ENCODE measurements at regions not wholly inside any gene's neighbourhood (a gene's known extent, or its start where the extent isn't known, plus 50 kb on each side); places are given as distances from the start of the nearest gene placed in this dataset.

- DNase-seq (ENCODE audit: low read depth in 4 of 4, low spot score in 2 of 4), result no peak
Measured at GRCh38 chr2:62370321-62371250, 135.4 kb downstream of the TMEM17 start.

GRCh38 chr2:62369541-62370202 lies 136.3 kb downstream of the TMEM17 start:
- DNase-seq (ENCODE audit: low read depth in 4 of 4, low spot score in 2 of 4), result no peak

- no peak for DNase-seq (ENCODE audit: low read depth in 4 of 4, low spot score in 2 of 4)
Measured at GRCh38 chr2:62364791-62365528, 141.0 kb downstream of the TMEM17 start.

- no peak for DNase-seq (ENCODE audit: low read depth in 4 of 4, low spot score in 2 of 4)
Measured at GRCh38 chr2:62363166-62363565, 142.8 kb downstream of the TMEM17 start.

GRCh38 chr2:62362561-62362960 lies 143.4 kb downstream of the TMEM17 start:
- no peak for DNase-seq (ENCODE audit: low read depth in 4 of 4, low spot score in 2 of 4)

- no peak for DNase-seq (ENCODE audit: low read depth in 4 of 4, low spot score in 2 of 4)
Measured at GRCh38 chr2:62361964-62362363, 144.0 kb downstream of the TMEM17 start.

GRCh38 chr2:62354771-62355561 lies 151.0 kb downstream of the TMEM17 start:
- no peak for DNase-seq (ENCODE audit: low read depth in 4 of 4, low spot score in 2 of 4)

- no peak for DNase-seq (ENCODE audit: low read depth in 4 of 4, low spot score in 2 of 4)
Measured at GRCh38 chr2:62352031-62352430, 154.0 kb downstream of the TMEM17 start.

GRCh38 chr2:62349788-62350187 lies 153.9 kb downstream of the B3GNT2 start:
- DNase-seq (ENCODE audit: low read depth in 4 of 4, low spot score in 2 of 4), result no peak

GRCh38 chr2:62348700-62349099 lies 152.8 kb downstream of the B3GNT2 start:
- DNase-seq (ENCODE audit: low read depth in 4 of 4, low spot score in 2 of 4), result no peak

- no peak for DNase-seq (ENCODE audit: low read depth in 4 of 4, low spot score in 2 of 4)
Measured at GRCh38 chr2:62347563-62348270, 151.8 kb downstream of the B3GNT2 start.

GRCh38 chr2:62344472-62344871 lies 148.6 kb downstream of the B3GNT2 start:
- no peak for DNase-seq (ENCODE audit: low read depth in 4 of 4, low spot score in 2 of 4)

GRCh38 chr2:62343636-62344337 lies 147.9 kb downstream of the B3GNT2 start:
- no peak for DNase-seq (ENCODE audit: low read depth in 4 of 4, low spot score in 2 of 4)

GRCh38 chr2:62343206-62343605 lies 147.3 kb downstream of the B3GNT2 start:
- no peak for DNase-seq (ENCODE audit: low read depth in 4 of 4, low spot score in 2 of 4)

GRCh38 chr2:62340994-62341484 lies 145.1 kb downstream of the B3GNT2 start:
- DNase-seq (ENCODE audit: low read depth in 4 of 4, low spot score in 2 of 4), result no peak

GRCh38 chr2:62339837-62340236 lies 143.9 kb downstream of the B3GNT2 start:
- no peak for DNase-seq (ENCODE audit: low read depth in 4 of 4, low spot score in 2 of 4)

GRCh38 chr2:62339413-62339812 lies 143.5 kb downstream of the B3GNT2 start:
- no peak for DNase-seq (ENCODE audit: low read depth in 4 of 4, low spot score in 2 of 4)

- no peak for DNase-seq (ENCODE audit: low read depth in 4 of 4, low spot score in 2 of 4)
Measured at GRCh38 chr2:62338111-62338510, 142.2 kb downstream of the B3GNT2 start.

GRCh38 chr2:62337403-62337802 lies 141.5 kb downstream of the B3GNT2 start:
- no peak for DNase-seq (ENCODE audit: low read depth in 4 of 4, low spot score in 2 of 4)
